ENCODE measurements at regions not wholly inside any gene's neighbourhood (a gene's known extent, or its start where the extent isn't known, plus 50 kb on each side); places are given as distances from the start of the nearest gene placed in this dataset.

DNA sequence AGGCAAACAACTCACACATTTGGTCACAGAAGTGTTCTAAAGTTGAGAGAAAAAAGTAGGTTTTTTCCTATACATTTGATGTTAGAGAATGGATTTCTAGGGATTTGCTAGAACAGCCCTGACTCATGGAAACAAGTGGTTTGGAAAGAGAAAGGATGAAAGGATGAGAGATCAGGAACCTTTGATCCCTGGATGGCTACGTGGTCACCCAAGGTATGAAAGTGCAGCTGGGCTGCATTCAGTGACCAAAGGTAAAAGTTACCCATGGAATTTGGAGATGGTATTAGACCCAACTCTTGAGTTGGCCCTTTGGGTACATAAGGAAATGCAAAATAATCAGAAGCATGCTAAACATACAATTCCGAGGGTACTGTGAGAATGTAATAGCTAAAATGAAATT is 61.3 kb upstream of the SPIN1 start:
- Histone ChIP-seq H3K36me3 (ENCODE audit: control insufficient read depth, insufficient read depth, low read length) (no peaks in the 10 kb centered on the region), H3K4me1 (ENCODE audit: control insufficient read depth, insufficient read depth, low read length) (no peaks in the 10 kb centered on the region), H3K9me3 (ENCODE audit: control insufficient read depth, low read depth, low read length) (no peaks in the 10 kb centered on the region), H3K27me3 (ENCODE audit: control insufficient read depth, insufficient read depth, low read length) (no peaks in the 10 kb centered on the region), H3K27ac (ENCODE audit: low read length) (no peak overlapping the region), H3K4me3 (ENCODE audit: low read length) (no peak overlapping the region)
- peak; percentile 30 to 46 for DNase-seq
- whole genome bisulfite sequencing (ENCODE audit: insufficient coverage, low lambda C conversion rate), result no CpG with 5 or more reads among the region's 2 CpGs

GRCh38 chr9:88326015-88326414 is 62.2 kb upstream of the SPIN1 start:
- no peak for DNase-seq
- Histone ChIP-seq H3K4me1 (ENCODE audit: control insufficient read depth, insufficient read depth, low read length) (no peaks in the 10 kb centered on the region), H3K4me3 (ENCODE audit: low read length) (no peak overlapping the region), H3K27me3 (ENCODE audit: control insufficient read depth, insufficient read depth, low read length) (no peaks in the 10 kb centered on the region), H3K9me3 (ENCODE audit: control insufficient read depth, low read depth, low read length) (no peaks in the 10 kb centered on the region), H3K27ac (ENCODE audit: low read length) (no peak overlapping the region), H3K36me3 (ENCODE audit: control insufficient read depth, insufficient read depth, low read length) (no peaks in the 10 kb centered on the region)
- no CpG with 5 or more reads among the region's 9 CpGs for WGBS (ENCODE audit: insufficient coverage, low lambda C conversion rate)

- Histone ChIP-seq H3K4me1 (ENCODE audit: control insufficient read depth, insufficient read depth, low read length) (no peaks in the 10 kb centered on the region), H3K4me3 (ENCODE audit: low read length) (no peak overlapping the region), H3K27ac (ENCODE audit: low read length) (no peak overlapping the region), H3K36me3 (ENCODE audit: control insufficient read depth, insufficient read depth, low read length) (no peaks in the 10 kb centered on the region), H3K27me3 (ENCODE audit: control insufficient read depth, insufficient read depth, low read length) (no peaks in the 10 kb centered on the region), H3K9me3 (ENCODE audit: control insufficient read depth, low read depth, low read length) (no peaks in the 10 kb centered on the region)
- 88% methylated on average over 3 of the region's 4 CpGs for WGBS (ENCODE audit: insufficient coverage, low lambda C conversion rate)
- peak; percentile 16 to 31 for DNase-seq
Observed at GRCh38 chr9:88322906-88323566, 65.2 kb upstream of the SPIN1 start.

- Histone ChIP-seq H3K9me3 (ENCODE audit: control insufficient read depth, low read depth, low read length) (no peaks in the 10 kb centered on the region), H3K4me1 (ENCODE audit: control insufficient read depth, insufficient read depth, low read length) (no peaks in the 10 kb centered on the region), H3K4me3 (ENCODE audit: low read length) (no peak overlapping the region), H3K36me3 (ENCODE audit: control insufficient read depth, insufficient read depth, low read length) (no peaks in the 10 kb centered on the region), H3K27ac (ENCODE audit: low read length) (no peak overlapping the region), H3K27me3 (ENCODE audit: control insufficient read depth, insufficient read depth, low read length) (no peaks in the 10 kb centered on the region)
- no CpG with 5 or more reads among the region's 4 CpGs for WGBS (ENCODE audit: insufficient coverage, low lambda C conversion rate)
- DNase-seq, result no peak
Observed at GRCh38 chr9:88321764-88322163, 66.5 kb upstream of the SPIN1 start.

- DNase-seq, result no peak
- H3K27ac ChIP-seq (ENCODE audit: low read length), result no peak overlapping the region
- no peaks in the 10 kb centered on the region for H3K27me3 ChIP-seq (ENCODE audit: control insufficient read depth, insufficient read depth, low read length)
- no peaks in the 10 kb centered on the region for H3K4me1 ChIP-seq (ENCODE audit: control insufficient read depth, insufficient read depth, low read length)
- no peaks in the 10 kb centered on the region for H3K36me3 ChIP-seq (ENCODE audit: control insufficient read depth, insufficient read depth, low read length)
- no peak overlapping the region for H3K4me3 ChIP-seq (ENCODE audit: low read length)
- no CpG with 5 or more reads among the region's 11 CpGs for WGBS (ENCODE audit: insufficient coverage, low lambda C conversion rate)
- H3K9me3 ChIP-seq (ENCODE audit: control insufficient read depth, low read depth, low read length), result no peaks in the 10 kb centered on the region
Observed at GRCh38 chr9:88320748-88321415, 67.4 kb upstream of the SPIN1 start.

DNA sequence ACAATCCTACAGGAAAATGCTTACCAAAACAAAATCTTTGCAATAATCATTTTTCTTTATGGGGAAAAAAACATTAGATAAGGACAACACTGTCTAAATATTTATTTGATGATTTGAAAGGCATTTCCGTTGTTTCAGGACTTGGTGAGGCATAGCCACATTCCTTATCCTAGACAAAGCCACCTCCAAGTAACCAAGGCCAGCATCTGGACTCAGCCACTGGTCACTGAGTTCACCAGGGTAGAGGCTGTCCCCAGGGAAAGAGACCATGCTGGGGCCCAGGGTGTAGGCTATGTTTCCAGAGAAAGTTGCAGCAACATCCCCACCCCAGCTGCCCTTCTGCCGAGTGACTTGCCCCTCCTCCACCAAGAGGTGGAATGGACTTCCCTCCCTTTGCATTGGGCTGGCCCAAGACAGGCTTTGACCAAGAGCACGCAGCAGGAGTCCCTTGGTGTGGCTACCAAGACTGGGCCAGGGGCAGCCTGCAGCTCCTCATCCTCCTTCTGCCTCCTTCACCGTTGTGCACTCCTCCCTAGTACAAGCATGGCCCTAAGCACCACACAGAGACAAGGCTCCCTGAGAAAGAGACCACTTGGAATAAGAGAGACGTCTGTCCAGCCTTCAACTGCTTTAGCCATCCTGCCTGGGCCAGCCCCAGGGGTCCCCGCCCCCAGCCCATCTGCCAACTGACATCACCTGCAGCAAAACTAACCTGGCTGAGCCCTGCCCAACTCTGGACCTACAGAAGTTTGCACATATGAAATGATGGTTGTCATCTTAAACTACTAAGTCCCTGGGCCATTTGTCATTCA is 68.1 kb upstream of the SPIN1 start:
- DNase-seq, result no peak
- Histone ChIP-seq H3K27me3 (ENCODE audit: control insufficient read depth, insufficient read depth, low read length) (no peaks in the 10 kb centered on the region), H3K9me3 (ENCODE audit: control insufficient read depth, low read depth, low read length) (no peaks in the 10 kb centered on the region), H3K36me3 (ENCODE audit: control insufficient read depth, insufficient read depth, low read length) (no peaks in the 10 kb centered on the region), H3K4me1 (ENCODE audit: control insufficient read depth, insufficient read depth, low read length) (no peaks in the 10 kb centered on the region), H3K27ac (ENCODE audit: low read length) (no peak overlapping the region), H3K4me3 (ENCODE audit: low read length) (no peak overlapping the region)
- WGBS (ENCODE audit: insufficient coverage, low lambda C conversion rate), result 83% methylated on average over 1 of the region's 6 CpGs

- peaks cover 3% of the 10 kb centered on the region for H3K4me1 ChIP-seq (ENCODE audit: control insufficient read depth, insufficient read depth, low read length)
- H3K27ac ChIP-seq (ENCODE audit: low read length), result no peak overlapping the region
- no peaks in the 10 kb centered on the region for H3K36me3 ChIP-seq (ENCODE audit: control insufficient read depth, insufficient read depth, low read length)
- H3K4me3 ChIP-seq (ENCODE audit: low read length), result no peak overlapping the region
- no peaks in the 10 kb centered on the region for H3K27me3 ChIP-seq (ENCODE audit: control insufficient read depth, insufficient read depth, low read length)
- no peaks in the 10 kb centered on the region for H3K9me3 ChIP-seq (ENCODE audit: control insufficient read depth, low read depth, low read length)
- 0% methylated on average over 2 of the region's 15 CpGs for WGBS (ENCODE audit: insufficient coverage, low lambda C conversion rate)
- DNase-seq, result peak in 1 of 2 donors; percentile 42
Observed at GRCh38 chr9:88313364-88314220, 74.7 kb upstream of the SPIN1 start.

- DNase-seq, result no peak
- WGBS (ENCODE audit: insufficient coverage, low lambda C conversion rate), result 100% methylated on average over 4 of the region's 13 CpGs
- no peaks in the 10 kb centered on the region for H3K9me3 ChIP-seq (ENCODE audit: control insufficient read depth, low read depth, low read length)
Observed at GRCh38 chr9:88312517-88313103, 75.6 kb upstream of the SPIN1 start.

GRCh38 chr9:88312045-88312444 is 76.2 kb upstream of the SPIN1 start:
- H3K27ac ChIP-seq (ENCODE audit: low read length), result no peak overlapping the region
- no peak overlapping the region for H3K4me3 ChIP-seq (ENCODE audit: low read length)
- no peaks in the 10 kb centered on the region for H3K27me3 ChIP-seq (ENCODE audit: control insufficient read depth, insufficient read depth, low read length)
- no peak for DNase-seq
- no peaks in the 10 kb centered on the region for H3K9me3 ChIP-seq (ENCODE audit: control insufficient read depth, low read depth, low read length)
- H3K4me1 ChIP-seq (ENCODE audit: control insufficient read depth, insufficient read depth, low read length), result peaks cover 3% of the 10 kb centered on the region
- H3K36me3 ChIP-seq (ENCODE audit: control insufficient read depth, insufficient read depth, low read length), result no peaks in the 10 kb centered on the region

More at GRCh38 chr9:88312517-88313103, 75.6 kb upstream of the SPIN1 start:
- H3K4me3 ChIP-seq (ENCODE audit: low read length), result no peak overlapping the region
- no peaks in the 10 kb centered on the region for H3K36me3 ChIP-seq (ENCODE audit: control insufficient read depth, insufficient read depth, low read length)
- no peaks in the 10 kb centered on the region for H3K27me3 ChIP-seq (ENCODE audit: control insufficient read depth, insufficient read depth, low read length)
- H3K4me1 ChIP-seq (ENCODE audit: control insufficient read depth, insufficient read depth, low read length), result peaks cover 3% of the 10 kb centered on the region
- H3K27ac ChIP-seq (ENCODE audit: low read length), result no peak overlapping the region
